Trophoblast cell (in vitro differentiated cells and primary cell): ENCODE measurements at regions not wholly inside any gene's neighbourhood (a gene's known extent, or its start where the extent isn't known, plus 50 kb on each side); places are given as distances from the start of the nearest gene placed in this dataset.

Source experiments
- DNase-seq, 2 donors: peaks; one replicate each; pipeline ENCODE4 v3.0.0-alpha.2; 2016
- H2AFZ ChIP-seq: 2 replicates; pipeline ENCODE4 v1.6.1; 2013; ENCODE audit warnings: low read length, moderate library complexity, mild to moderate bottlenecking; ENCODE audit not compliant: insufficient read depth, poor library complexity
- H2AK5ac ChIP-seq: 2 replicates; pipeline ENCODE4 v1.6.1; 2013; ENCODE audit warnings: mild to moderate bottlenecking, low read length
- H2BK120ac ChIP-seq: 2 replicates; pipeline ENCODE4 v1.6.1; 2013; ENCODE audit warnings: low read length, mild to moderate bottlenecking, moderate library complexity; ENCODE audit not compliant: insufficient read depth, poor library complexity
- H2BK12ac ChIP-seq: 2 replicates; pipeline ENCODE4 v1.6.1; 2013; ENCODE audit warnings: mild to moderate bottlenecking, low read length, moderate library complexity
- H2BK5ac ChIP-seq: 2 replicates; pipeline ENCODE4 v1.6.1; 2013; ENCODE audit warnings: low read length, low read depth, moderate library complexity, mild to moderate bottlenecking; ENCODE audit not compliant: poor library complexity
- H3K14ac ChIP-seq: 2 replicates; pipeline ENCODE4 v1.6.1; 2013; ENCODE audit warnings: mild to moderate bottlenecking, low read length
- H3K18ac ChIP-seq: 2 replicates; pipeline ENCODE4 v1.6.1; 2013; ENCODE audit warnings: mild to moderate bottlenecking, low read length
- H3K23ac ChIP-seq: 2 replicates; pipeline ENCODE4 v1.6.1; 2013; ENCODE audit warnings: low read length
- H3K27ac ChIP-seq: 2 replicates; pipeline ENCODE4 v1.5.1; 2013; ENCODE audit warnings: low read depth, mild to moderate bottlenecking, inconsistent platforms, low read length, moderate library complexity
- H3K27me3 ChIP-seq: 2 replicates; pipeline ENCODE4 v1.6.1; 2013; ENCODE audit warnings: inconsistent platforms, mild to moderate bottlenecking, low read length, moderate library complexity; ENCODE audit not compliant: insufficient read depth
- H3K36me3 ChIP-seq, 2 experiments: 1 replicate in 1 of 2; 2 replicates in 1 of 2; pipeline ENCODE4 v1.6.1; 2013; ENCODE audit warnings: low read length in 2 of 2, mild to moderate bottlenecking in 2 of 2, moderate library complexity in 1 of 2; ENCODE audit not compliant: insufficient read depth in 2 of 2, control insufficient read depth in 1 of 2
- H3K4ac ChIP-seq: 2 replicates; pipeline ENCODE4 v1.6.1; 2013; ENCODE audit warnings: low read depth, mild to moderate bottlenecking, low read length, moderate library complexity
- H3K4me1 ChIP-seq, 2 experiments: 1 replicate in 1 of 2; 2 replicates in 1 of 2; pipeline ENCODE4 v1.6.1; 2013; ENCODE audit warnings: low read length in 2 of 2, mild to moderate bottlenecking in 2 of 2, moderate library complexity in 1 of 2; ENCODE audit not compliant: insufficient read depth in 2 of 2, control insufficient read depth in 1 of 2
- H3K4me2 ChIP-seq: 2 replicates; pipeline ENCODE4 v1.6.1; 2013; ENCODE audit warnings: inconsistent platforms, mild to moderate bottlenecking, low read length, moderate library complexity
- H3K4me3 ChIP-seq: 2 replicates; pipeline ENCODE4 v1.5.1; 2013; ENCODE audit warnings: mild to moderate bottlenecking, low read depth, low read length, inconsistent platforms
- H3K79me1 ChIP-seq: one replicate; pipeline ENCODE4 v1.6.1; 2013; ENCODE audit warnings: low read length
- H3K79me2 ChIP-seq: 2 replicates; pipeline ENCODE4 v1.6.1; 2013; ENCODE audit warnings: low read length, mild to moderate bottlenecking; ENCODE audit not compliant: control insufficient read depth, insufficient read depth, poor library complexity
- H3K9ac ChIP-seq: 2 replicates; pipeline ENCODE4 v1.6.1; 2013; ENCODE audit warnings: mild to moderate bottlenecking, low read length
- H3K9me3 ChIP-seq: 2 replicates; pipeline ENCODE4 v1.6.1; 2013; ENCODE audit warnings: low read depth, mild to moderate bottlenecking, control low read depth, inconsistent platforms, low read length; ENCODE audit not compliant: insufficient read depth
- H4K12ac ChIP-seq: 2 replicates; pipeline ENCODE4 v1.6.1; 2013; ENCODE audit warnings: low read depth, mild to moderate bottlenecking, low read length, moderate library complexity
- H4K8ac ChIP-seq: 2 replicates; pipeline ENCODE4 v1.6.1; 2013; ENCODE audit warnings: low read depth, mild to moderate bottlenecking, low read length, moderate library complexity
- H4K91ac ChIP-seq: one replicate; pipeline ENCODE4 v1.6.1; 2013; ENCODE audit warnings: low read depth, mild to moderate bottlenecking, low read length, moderate library complexity
- WGBS: extraction: QIAGEN DNeasy Blood & Tissue Kit; methylation state at CpG from one replicate; pipeline ENCODE4 v1.1.7; 2013; ENCODE audit warnings: missing lambda C conversion rate; ENCODE audit not compliant: insufficient read length, insufficient coverage; ENCODE audit errors: extremely low coverage; 5-methylcytosine and 5-hydroxymethylcytosine counted together

DNA sequence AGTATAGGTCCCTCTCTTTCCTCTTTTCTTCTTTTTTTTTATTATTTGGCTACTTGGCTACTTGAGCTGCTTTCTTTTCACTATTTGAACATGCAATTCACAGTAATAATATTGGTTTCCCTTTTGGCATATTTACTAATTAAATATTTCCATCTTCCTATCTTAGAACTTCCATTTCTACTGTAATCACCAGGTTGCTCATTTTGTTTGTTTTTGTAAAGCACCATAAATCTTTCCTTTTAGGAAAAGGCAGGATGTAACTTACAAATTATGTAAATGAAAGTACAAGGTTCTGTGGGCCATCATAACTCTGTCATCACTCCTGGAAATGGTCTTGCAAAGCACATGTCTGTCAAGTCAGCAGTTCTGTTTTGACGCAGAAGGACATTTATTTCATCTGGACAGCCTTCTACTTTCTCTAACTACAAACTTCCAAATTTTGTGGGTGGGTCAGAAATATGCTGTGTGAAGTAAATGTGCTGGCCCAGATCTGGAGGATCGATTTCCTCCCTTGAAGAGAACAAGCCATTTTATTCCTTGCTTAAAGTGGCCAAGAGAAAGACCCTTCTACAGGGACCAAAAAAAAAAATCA, 71.7 kb upstream of the TNFSF18 start:
- peaks cover 2% of the 10 kb centered on the region for H3K79me1 ChIP-seq
- WGBS: no CpG with 5 or more reads among the region's 2 CpGs
- H3K23ac ChIP-seq: no peak overlapping the region
- H3K4me2 ChIP-seq: peak overlapping the region; percentile 7
- peak overlapping the region; percentile 26 for H3K27ac ChIP-seq
- H2BK12ac ChIP-seq: no peak overlapping the region
- no peaks in the 10 kb centered on the region for H3K27me3 ChIP-seq
- H4K12ac ChIP-seq: no peak overlapping the region
- no peak overlapping the region for H4K91ac ChIP-seq
- H3K4me1 ChIP-seq: peaks cover 7 to 10% of the 10 kb centered on the region in 2 experiments
- no peak overlapping the region for H2AFZ ChIP-seq
- no peaks in the 10 kb centered on the region for H3K36me3 ChIP-seq
- no peak overlapping the region for H3K9ac ChIP-seq
- no peak overlapping the region for H2BK5ac ChIP-seq
- no peak overlapping the region for H3K4me3 ChIP-seq
- H3K18ac ChIP-seq: no peak overlapping the region
- no peak overlapping the region for H2BK120ac ChIP-seq
- peak in 1 of 2 donors; percentile 6 for DNase-seq
- H3K14ac ChIP-seq: no peak overlapping the region
- H3K79me2 ChIP-seq: no peaks in the 10 kb centered on the region
- no peak overlapping the region for H3K4ac ChIP-seq
- no peaks in the 10 kb centered on the region for H3K9me3 ChIP-seq
- no peak overlapping the region for H4K8ac ChIP-seq
- no peak overlapping the region for H2AK5ac ChIP-seq

DNA sequence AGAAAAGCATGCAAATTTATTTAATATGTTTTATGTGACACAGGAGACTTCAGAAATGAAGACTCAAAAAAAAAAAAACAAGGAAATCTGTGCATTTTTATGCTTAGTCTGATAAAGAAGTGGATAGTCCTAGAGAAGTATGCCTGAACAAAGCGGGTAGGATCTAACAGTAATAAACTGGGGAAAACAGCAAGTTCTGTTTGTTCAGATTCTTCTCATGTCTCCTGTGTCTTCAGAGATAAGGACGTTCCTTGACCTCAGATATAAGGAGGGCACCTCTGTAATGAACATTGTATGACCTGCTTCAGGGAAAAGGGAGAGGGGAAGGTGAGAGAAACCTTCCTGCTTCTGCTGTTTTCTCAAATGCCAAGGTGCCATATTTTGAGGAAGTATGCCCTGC, 67.7 kb upstream of the TNFSF18 start:
- Histone ChIP-seq H3K36me3 (no peaks in the 10 kb centered on the region), H3K27ac (no peak overlapping the region), H3K9ac (no peak overlapping the region), H3K9me3 (no peaks in the 10 kb centered on the region), H4K8ac (no peak overlapping the region), H4K91ac (no peak overlapping the region), H3K14ac (no peak overlapping the region), H2BK5ac (no peak overlapping the region), H2BK12ac (no peak overlapping the region), H3K4me2 (no peak overlapping the region), H3K18ac (no peak overlapping the region), H2BK120ac (no peak overlapping the region), H3K4me1 (peaks cover 6 to 8% of the 10 kb centered on the region in 2 experiments), H2AFZ (no peak overlapping the region), H3K23ac (no peak overlapping the region), H4K12ac (no peak overlapping the region), H2AK5ac (no peak overlapping the region), H3K4me3 (no peak overlapping the region), H3K79me2 (no peaks in the 10 kb centered on the region), H3K27me3 (no peaks in the 10 kb centered on the region), H3K4ac (no peak overlapping the region), H3K79me1 (peaks cover 2% of the 10 kb centered on the region)
- DNase-seq: peak in 1 of 2 donors; percentile 78
- WGBS: no CpG with 5 or more reads among the region's 2 CpGs

DNA sequence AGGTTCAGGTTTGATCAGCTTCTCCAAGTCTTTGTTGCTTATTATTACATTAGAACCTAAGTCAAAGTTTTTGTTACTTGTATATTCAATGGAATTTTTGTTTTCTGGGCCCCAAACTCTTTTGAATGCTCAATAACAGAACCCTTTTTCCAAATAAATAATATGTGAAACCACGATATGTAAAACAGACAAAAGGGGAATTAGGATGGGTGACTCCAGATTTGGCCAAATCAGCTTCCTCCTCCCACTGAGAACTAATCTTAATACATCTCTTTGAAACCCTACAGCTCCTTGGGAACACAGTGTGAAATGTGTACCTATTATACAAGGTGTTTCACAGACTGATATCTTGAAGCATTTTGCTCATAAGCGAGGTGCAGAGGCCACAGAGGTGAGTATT, 67.0 kb upstream of the TNFSF18 start:
- Histone ChIP-seq H3K4me3 (no peak overlapping the region), H4K8ac (no peak overlapping the region), H3K4ac (no peak overlapping the region), H3K36me3 (no peaks in the 10 kb centered on the region), H4K12ac (no peak overlapping the region), H3K23ac (no peak overlapping the region), H2AK5ac (no peak overlapping the region), H3K79me1 (no peaks in the 10 kb centered on the region), H4K91ac (no peak overlapping the region), H3K4me2 (no peak overlapping the region), H2BK120ac (no peak overlapping the region), H3K14ac (no peak overlapping the region), H3K9me3 (no peaks in the 10 kb centered on the region), H3K9ac (no peak overlapping the region), H3K4me1 (peaks cover 0 to 4% of the 10 kb centered on the region in 2 experiments), H2AFZ (no peak overlapping the region), H2BK12ac (no peak overlapping the region), H2BK5ac (no peak overlapping the region), H3K27ac (no peak overlapping the region), H3K18ac (no peak overlapping the region), H3K79me2 (no peaks in the 10 kb centered on the region), H3K27me3 (no peaks in the 10 kb centered on the region)
- no peak for DNase-seq
- no CpG with 5 or more reads among the region's 2 CpGs for WGBS

DNA sequence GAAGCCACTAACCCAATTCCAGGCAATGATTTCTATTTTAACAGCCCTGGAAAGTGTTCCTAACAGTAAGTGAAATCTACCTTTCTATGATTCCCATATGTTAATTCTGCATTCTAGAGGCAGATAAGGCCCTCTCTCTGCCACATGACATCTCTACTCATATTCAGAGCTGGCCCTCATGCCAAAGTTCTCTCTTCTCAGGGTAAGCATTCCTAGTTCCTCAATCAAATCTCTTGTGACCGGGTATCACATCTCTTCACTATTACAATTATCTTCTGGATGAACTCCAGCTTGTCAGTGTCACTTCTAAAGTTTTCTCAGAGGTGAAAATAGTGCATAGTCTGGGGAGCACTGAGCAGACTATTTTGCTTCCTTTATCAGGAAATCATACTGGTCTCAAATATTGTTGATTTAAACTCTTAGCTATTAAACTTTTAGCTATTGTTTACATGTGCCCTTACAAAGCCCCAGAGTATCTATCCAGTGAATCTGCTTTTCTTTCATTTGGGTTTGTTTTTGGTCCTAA, 66.4 kb upstream of the TNFSF18 start:
- Histone ChIP-seq H3K9ac (no peak overlapping the region), H3K27ac (no peak overlapping the region), H3K79me2 (no peaks in the 10 kb centered on the region), H3K4me1 (no peaks in the 10 kb centered on the region), H3K4ac (no peak overlapping the region), H4K8ac (no peak overlapping the region), H3K79me1 (no peaks in the 10 kb centered on the region), H2BK120ac (no peak overlapping the region), H3K36me3 (no peaks in the 10 kb centered on the region), H3K9me3 (no peaks in the 10 kb centered on the region), H2BK12ac (no peak overlapping the region), H2AK5ac (no peak overlapping the region), H3K18ac (no peak overlapping the region), H4K12ac (no peak overlapping the region), H2BK5ac (no peak overlapping the region), H3K4me3 (no peak overlapping the region), H3K23ac (no peak overlapping the region), H3K4me2 (no peak overlapping the region), H4K91ac (no peak overlapping the region), H3K14ac (no peak overlapping the region), H3K27me3 (no peaks in the 10 kb centered on the region), H2AFZ (no peak overlapping the region)
- WGBS: no CpG with 5 or more reads among the region's 1 CpG
- peak in 1 of 2 donors; percentile 11 for DNase-seq
